KBM-7 (cell line): ENCODE measurements at regions not wholly inside any gene's neighbourhood (a gene's known extent, or its start where the extent isn't known, plus 50 kb on each side); places are given as distances from the start of the nearest gene placed in this dataset.

ENCODE experiments used
- DNase-seq: peaks from one replicate; pipeline ENCODE4 v3.0.0-alpha.2; 2015
- in situ Hi-C: fragments of 300-500 bp; cut with MboI; formaldehyde crosslinking; loops from 2 replicates; pipeline ENCODE4 v1.14.3; 2020; ENCODE audit warnings: low sequenced_read_pairs, low pct_unique_long_range_greater_than_20kb, mixed read lengths

DNA sequence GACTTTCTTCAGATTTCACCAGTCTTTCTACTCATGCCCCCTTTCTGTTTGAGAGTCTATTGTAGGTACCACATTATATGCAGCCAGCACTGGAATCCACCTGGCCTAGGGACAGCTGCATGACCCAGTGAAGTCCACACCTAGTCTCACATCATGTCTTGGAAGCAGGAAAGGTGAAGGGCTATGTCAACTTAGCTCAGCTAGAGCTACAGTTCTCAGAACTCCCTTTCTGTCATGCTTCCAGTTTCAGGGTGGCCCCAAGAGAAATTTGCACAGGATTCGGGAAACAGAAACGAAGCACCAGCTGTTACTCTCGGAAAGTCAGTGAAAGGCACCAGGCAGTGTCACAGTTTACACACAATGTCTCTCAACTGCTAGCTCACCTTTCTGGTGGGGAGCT, 51.6 kb upstream of the NLRP1 start:
- in situ Hi-C loops = no loop called here
- no peak for DNase-seq

DNA sequence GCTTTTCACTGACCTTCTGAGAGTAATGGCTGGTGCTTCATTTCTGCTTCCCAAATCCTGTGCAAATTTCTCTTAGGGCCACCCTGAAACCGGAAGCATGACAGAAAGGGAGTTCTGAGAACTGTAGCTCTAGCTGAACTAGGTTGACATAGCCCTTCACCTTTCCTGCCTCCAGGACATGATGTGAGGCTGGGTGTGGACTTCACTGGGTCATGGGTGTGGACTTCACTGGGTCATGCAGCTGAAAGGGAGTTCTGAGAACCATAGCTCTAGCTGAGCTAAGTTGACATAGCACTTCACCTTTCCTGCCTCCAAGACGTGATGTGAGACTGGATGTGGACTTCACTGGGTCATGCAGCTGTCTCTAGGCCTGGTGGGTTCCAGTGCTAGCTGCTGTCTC, 54.3 kb upstream of the NLRP1 start:
- no peak for DNase-seq
- in situ Hi-C loops = no loop called here

GRCh38 chr17:5640726-5641125, 56.4 kb upstream of the NLRP1 start:
- in situ Hi-C loops = no loop called here
- no peak for DNase-seq

- no peak for DNase-seq
- in situ Hi-C loops = no loop called here
Measured at GRCh38 chr17:5642752-5643151, 58.4 kb upstream of the NLRP1 start.

DNA sequence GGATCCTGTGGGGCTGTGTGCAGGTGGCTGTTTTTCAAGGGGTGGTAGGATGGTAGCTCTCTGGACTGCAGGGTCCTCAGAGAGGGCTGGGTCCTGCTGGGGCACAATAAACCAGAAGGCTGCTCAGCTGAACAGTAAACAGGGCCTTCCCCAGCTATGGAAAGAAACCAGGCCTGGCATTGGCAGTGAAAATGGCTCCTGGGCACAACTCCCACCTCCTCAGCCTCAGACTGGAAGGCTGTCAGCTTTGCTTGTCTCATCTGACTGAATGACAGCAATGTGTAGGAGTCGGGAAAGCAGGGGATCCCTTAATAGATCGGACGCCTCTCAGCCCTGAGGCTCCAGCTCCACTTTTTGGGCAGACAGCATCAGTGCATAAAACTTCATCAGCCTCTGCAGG, 59.8 kb upstream of the NLRP1 start:
- in situ Hi-C loops = no loop called here
- DNase-seq = no peak

- in situ Hi-C loops = no loop called here
- no peak for DNase-seq
Measured at GRCh38 chr17:5651348-5651747, 67.0 kb upstream of the NLRP1 start.

- DNase-seq = no peak
- in situ Hi-C loops = no loop called here
Measured at GRCh38 chr17:5661491-5662125, 77.3 kb upstream of the NLRP1 start.

DNA sequence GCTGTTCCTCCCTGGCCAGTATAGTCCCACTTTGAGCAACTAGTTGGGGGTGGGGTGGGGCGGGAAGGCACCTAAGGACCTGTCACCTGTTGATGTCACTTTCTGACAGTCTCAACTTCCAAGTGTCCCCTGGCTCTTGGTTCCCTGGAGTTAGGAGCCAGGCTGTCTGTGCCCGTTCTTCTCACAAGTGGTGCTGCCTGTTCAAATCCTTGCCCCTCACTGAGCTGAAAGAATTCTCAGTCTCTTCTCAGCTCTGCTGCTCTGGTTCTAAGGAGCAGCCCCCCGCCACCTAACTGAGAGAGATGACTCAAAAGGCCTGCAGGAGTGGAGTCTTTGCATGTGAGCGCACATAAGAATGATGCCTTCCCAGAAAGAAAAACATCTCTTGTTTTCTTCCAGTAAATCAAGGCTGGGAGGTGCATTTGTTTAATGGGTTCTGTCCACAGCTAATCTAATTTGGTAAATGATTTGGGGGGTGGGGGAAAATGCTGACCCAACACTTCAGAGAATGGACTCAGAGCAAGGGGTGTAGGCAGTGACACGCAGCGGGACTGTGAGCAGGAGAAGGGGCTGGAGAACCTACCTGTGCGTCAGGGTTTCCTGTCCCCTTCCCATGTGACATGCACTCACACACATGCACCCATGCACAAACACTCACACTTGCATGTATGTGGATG, 78.2 kb upstream of the NLRP1 start:
- no peak for DNase-seq
- in situ Hi-C loops = no loop called here

GRCh38 chr17:5665164-5665563, 80.9 kb upstream of the NLRP1 start:
- in situ Hi-C loops = no loop called here
- no peak for DNase-seq

DNA sequence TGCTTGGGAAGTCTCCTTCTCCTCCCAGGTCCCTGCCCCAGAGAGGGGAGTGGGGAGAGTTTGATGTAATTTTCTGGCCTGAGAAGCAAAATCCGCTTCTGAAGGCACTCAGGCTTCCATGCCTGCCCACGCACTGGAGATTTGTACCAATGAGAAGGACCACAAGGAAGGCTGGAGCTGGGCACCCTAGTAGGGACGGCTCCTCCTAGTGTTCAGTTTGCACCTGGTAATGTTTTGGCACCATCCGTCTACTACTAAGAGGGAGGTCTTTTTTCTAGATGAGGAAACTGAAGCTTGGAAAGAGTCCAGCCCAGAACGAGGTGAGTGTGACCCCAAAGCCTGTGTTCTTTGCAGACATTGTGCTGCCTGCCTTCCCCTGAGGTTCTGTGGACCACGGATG, 83.6 kb upstream of the NLRP1 start:
- in situ Hi-C loops = no loop called here
- DNase-seq = peak; percentile 9

DNA sequence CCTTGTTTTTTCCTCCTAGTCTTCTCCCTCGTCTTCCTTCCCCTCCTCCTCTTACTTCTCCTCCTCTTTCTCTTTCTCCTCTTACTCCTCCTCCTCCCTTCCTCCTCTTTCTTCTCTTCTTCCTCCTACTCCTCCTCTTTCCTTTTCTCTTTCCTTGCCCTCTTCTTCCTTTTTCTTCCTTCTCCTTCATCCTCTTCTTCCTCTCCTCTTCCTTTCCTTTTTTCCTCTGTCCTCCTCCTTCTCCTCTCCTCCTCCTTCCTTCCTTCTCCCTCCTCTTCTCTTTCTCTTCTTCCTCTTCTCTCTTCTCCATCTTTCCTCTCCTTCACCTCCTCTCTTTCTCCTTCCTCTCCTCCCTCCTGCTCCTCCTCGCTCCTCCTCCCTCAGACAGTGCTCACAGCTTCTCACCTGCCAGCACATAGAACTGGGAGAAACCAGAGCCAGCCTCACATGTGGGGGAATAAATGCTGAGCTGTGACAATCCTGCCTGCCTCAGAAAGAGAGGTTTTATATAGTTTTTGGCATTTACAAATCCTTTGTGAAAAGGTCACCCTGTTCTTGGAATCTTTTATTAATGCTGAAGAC, 84.3 kb upstream of the NLRP1 start:
- in situ Hi-C loops = no loop called here
- DNase-seq = no peak

GRCh38 chr17:5669191-5669590, 84.9 kb upstream of the NLRP1 start:
- no peak for DNase-seq
- in situ Hi-C loops = no loop called here

GRCh38 chr17:5672141-5672540, 87.8 kb upstream of the NLRP1 start:
- in situ Hi-C loops = no loop called here
- no peak for DNase-seq

GRCh38 chr17:5672815-5673430, 88.6 kb upstream of the NLRP1 start:
- in situ Hi-C loops = no loop called here
- DNase-seq = no peak

- in situ Hi-C loops = no loop called here
- no peak for DNase-seq
Measured at GRCh38 chr17:5675625-5676421, 91.5 kb upstream of the NLRP1 start.

DNA sequence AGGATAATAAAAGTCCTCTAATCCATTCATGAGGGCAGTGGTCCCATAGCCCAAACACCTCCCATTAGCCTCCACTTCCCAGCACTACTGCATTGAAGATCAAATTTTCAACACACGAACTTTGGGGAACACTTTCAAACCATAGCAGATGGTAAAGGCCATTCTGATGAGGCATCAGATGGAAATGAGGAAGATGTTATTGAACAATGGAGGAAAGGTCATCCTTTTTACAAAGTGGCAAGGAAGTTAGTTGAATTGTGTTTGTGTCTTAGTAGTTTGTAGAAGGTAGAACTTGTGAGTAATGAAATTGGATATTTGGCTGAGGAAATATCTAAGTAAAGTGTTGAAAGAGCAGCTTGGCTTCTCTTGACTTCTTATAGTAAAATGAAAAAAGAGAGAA, 93.3 kb upstream of the NLRP1 start:
- in situ Hi-C loops = no loop called here
- DNase-seq = no peak

DNA sequence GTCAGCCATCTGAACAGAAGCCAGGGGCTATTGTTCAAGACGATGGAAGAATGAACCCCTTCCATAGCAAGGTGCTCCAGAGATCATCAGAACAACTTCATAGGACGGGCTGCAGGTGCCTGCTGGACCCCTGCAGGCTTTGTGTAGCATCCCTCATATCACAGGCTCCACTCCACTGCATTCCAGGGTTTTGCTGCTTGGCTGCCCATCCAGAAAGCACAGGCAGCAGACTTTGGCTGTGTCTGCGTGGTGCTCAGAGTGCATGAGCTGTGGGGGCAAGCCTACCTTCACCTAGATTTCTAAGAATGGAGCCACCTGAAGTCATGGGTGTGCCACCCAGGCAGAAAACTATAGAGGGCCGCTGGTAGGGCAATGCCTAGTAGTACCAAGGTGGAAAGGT, 93.9 kb upstream of the NLRP1 start:
- DNase-seq = no peak
- in situ Hi-C loops = no loop called here

GRCh38 chr17:5680766-5681165, 96.5 kb upstream of the NLRP1 start:
- no peak for DNase-seq
- in situ Hi-C loops = no loop called here

GRCh38 chr17:5683241-5683640, 98.9 kb upstream of the NLRP1 start:
- in situ Hi-C loops = no loop called here
- DNase-seq = no peak
